ENCODE measurements at regions not wholly inside any gene's neighbourhood (a gene's known extent, or its start where the extent isn't known, plus 50 kb on each side); places are given as distances from the start of the nearest gene placed in this dataset.
A peak's percentile ranks its signal among the peaks of the same experiment; 100 is the strongest.

- no peak for DNase-seq (ENCODE audit: low read depth)
Measured at GRCh38 chr17:71380936-71381335, 739.9 kb upstream of the SOX9 start.

- no peak for DNase-seq (ENCODE audit: low read depth)
Measured at GRCh38 chr17:71383091-71383490, 737.7 kb upstream of the SOX9 start.

- DNase-seq (ENCODE audit: low read depth) = no peak
Measured at GRCh38 chr17:71387456-71387855, 733.4 kb upstream of the SOX9 start.

- DNase-seq (ENCODE audit: low read depth) = no peak
Measured at GRCh38 chr17:71392715-71393567, 727.9 kb upstream of the SOX9 start.

GRCh38 chr17:71395901-71396300, 724.9 kb upstream of the SOX9 start:
- DNase-seq (ENCODE audit: low read depth) = no peak

GRCh38 chr17:71396711-71397110, 724.1 kb upstream of the SOX9 start:
- no peak for DNase-seq (ENCODE audit: low read depth)

GRCh38 chr17:71398025-71398424, 722.8 kb upstream of the SOX9 start:
- no peak for DNase-seq (ENCODE audit: low read depth)

GRCh38 chr17:71398800-71399219, 722.0 kb upstream of the SOX9 start:
- no peak for DNase-seq (ENCODE audit: low read depth)

GRCh38 chr17:71399221-71399620, 721.6 kb upstream of the SOX9 start:
- no peak for DNase-seq (ENCODE audit: low read depth)

GRCh38 chr17:71399649-71400048, 721.2 kb upstream of the SOX9 start:
- no peak for DNase-seq (ENCODE audit: low read depth)

- no peak for DNase-seq (ENCODE audit: low read depth)
Measured at GRCh38 chr17:71402007-71402406, 718.8 kb upstream of the SOX9 start.

GRCh38 chr17:71402661-71403141, 718.1 kb upstream of the SOX9 start:
- peak; percentile 55 for DNase-seq (ENCODE audit: low read depth)

GRCh38 chr17:71405101-71405500, 715.7 kb upstream of the SOX9 start:
- DNase-seq (ENCODE audit: low read depth) = no peak

- DNase-seq (ENCODE audit: low read depth) = no peak
Measured at GRCh38 chr17:71407981-71408380, 712.8 kb upstream of the SOX9 start.

- DNase-seq (ENCODE audit: low read depth) = peak; percentile 80
Measured at GRCh38 chr17:71409137-71409536, 711.7 kb upstream of the SOX9 start.

GRCh38 chr17:71409712-71410111, 711.1 kb upstream of the SOX9 start:
- DNase-seq (ENCODE audit: low read depth) = peak; percentile 87

GRCh38 chr17:71412803-71413202, 708.0 kb upstream of the SOX9 start:
- peak; percentile 98 for DNase-seq (ENCODE audit: low read depth)

- no peak for DNase-seq (ENCODE audit: low read depth)
Measured at GRCh38 chr17:71413935-71414334, 706.9 kb upstream of the SOX9 start.

GRCh38 chr17:71417142-71417541, 703.7 kb upstream of the SOX9 start:
- no peak for DNase-seq (ENCODE audit: low read depth)

GRCh38 chr17:71422968-71423367, 697.9 kb upstream of the SOX9 start:
- no peak for DNase-seq (ENCODE audit: low read depth)

- peak; percentile 82 for DNase-seq (ENCODE audit: low read depth)
Measured at GRCh38 chr17:71423871-71424546, 696.8 kb upstream of the SOX9 start.

- no peak for DNase-seq (ENCODE audit: low read depth)
Measured at GRCh38 chr17:71427801-71428200, 693.0 kb upstream of the SOX9 start.

GRCh38 chr17:71428897-71429296, 691.9 kb upstream of the SOX9 start:
- DNase-seq (ENCODE audit: low read depth) = no peak
